ENCODE measurements at regions not wholly inside any gene's neighbourhood (a gene's known extent, or its start where the extent isn't known, plus 50 kb on each side); places are given as distances from the start of the nearest gene placed in this dataset.

DNA sequence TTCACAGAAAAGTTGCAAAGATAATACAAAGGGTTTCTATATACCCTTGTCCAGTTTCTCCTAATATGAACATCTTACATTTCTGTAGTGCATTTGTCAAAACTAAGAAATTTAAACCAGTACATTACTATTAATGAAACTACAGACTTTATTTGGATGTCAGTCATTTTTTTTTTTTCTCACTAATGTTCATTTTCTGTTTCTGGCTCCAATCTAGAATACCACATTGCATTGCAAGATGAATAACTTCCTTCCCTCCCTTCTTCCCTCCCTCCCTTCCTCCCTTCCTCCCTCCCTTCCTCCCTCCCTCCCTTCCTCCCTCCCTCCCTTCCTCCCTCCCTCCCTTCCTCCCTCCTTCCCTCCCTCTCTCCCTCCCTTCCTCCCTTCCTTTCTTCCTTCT lies 509.2 kb upstream of the MCTP2 start:
- DNase-seq (ENCODE audit: low read depth in 2 of 2): no peak

DNA sequence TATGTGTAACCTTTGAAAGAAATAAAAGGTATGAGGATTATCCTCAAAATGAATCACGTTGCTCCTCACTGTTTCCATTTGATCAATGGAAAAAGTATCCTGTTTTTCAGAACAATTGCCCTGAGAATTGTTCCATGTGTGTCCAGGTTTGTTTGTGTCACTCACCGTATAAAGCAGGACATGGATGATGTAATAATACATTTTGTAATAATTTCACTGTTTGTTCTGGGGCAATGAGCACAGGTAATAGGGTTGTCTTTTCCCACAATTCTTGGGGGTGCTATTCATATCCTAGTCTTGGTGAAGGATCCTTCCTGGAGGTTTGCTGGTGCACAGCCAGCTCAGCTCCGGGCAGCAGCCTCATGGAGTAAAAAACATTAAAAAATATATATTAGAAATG lies 510.8 kb upstream of the MCTP2 start:
- DNase-seq (ENCODE audit: low read depth in 2 of 2): no peak

DNA sequence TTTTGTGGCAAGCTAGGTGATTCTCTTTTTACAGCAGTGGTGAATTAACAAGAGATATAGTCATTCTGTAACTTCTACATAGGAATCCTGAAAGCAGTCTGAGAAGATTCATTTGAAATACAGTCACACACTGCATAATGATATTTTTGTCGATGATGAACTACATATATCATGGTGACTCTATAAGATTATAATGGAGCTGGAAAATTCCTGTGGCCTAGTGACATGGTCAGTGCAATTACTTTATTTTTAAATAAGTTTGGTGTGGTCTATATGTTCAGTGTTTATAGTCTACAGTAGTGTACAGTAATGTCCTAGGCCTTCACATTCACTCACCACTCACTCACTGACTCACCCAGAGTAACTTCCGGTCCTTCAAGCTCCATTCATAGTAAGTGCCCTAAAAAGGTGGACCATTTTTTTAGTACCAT lies 511.4 kb upstream of the MCTP2 start:
- DNase-seq (ENCODE audit: low read depth in 2 of 2): no peak

DNA sequence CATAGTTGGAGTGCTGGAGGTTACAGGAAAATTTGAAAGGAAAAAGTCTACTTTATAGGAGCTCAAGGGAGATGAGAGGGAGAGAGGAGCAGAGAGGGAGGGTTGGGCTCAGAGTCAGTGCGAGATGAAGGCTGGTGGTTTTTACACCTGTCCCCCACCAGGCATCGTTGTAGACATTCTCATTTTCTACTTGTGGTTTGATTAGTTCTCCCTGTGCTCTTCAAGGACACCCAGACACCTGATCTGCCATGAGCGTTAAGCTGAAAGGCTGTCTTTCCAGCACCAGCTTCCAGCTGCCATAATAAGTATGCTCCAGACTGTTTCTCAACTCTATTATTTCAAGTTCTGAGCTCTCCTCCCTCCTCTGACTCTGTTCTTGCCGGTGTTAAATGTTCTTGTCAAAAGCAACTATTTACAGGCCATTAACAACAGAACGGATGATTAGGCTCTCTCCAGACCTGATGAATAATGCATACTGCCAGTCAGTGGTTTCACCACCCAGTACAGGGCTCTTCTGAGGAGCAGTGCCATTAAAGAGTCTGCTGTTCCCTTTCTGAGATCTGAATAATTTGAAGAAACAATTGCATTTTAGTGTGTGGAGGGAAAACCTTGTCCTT lies 514.6 kb upstream of the MCTP2 start:
- no peak for DNase-seq (ENCODE audit: low read depth in 2 of 2)

DNA sequence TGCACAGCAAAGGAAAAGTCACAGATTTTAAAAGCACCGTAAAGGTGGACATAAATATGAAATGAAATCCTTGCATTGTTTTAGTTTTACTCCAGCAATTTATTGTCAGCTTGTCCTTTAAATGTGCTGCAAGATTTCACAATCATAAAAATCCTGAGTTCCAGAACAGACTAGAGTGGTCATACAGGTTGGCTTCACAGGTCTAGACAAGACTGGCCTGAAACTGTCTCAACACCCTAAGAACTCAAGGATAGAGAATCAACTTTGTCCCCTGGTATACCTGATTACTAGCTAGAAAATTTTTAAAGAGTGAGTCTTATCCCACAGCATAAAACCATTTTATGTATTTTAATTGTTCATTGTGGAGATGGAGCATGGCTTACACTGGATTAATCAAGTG lies 521.7 kb upstream of the MCTP2 start:
- DNase-seq (ENCODE audit: low read depth in 2 of 2): no peak

DNA sequence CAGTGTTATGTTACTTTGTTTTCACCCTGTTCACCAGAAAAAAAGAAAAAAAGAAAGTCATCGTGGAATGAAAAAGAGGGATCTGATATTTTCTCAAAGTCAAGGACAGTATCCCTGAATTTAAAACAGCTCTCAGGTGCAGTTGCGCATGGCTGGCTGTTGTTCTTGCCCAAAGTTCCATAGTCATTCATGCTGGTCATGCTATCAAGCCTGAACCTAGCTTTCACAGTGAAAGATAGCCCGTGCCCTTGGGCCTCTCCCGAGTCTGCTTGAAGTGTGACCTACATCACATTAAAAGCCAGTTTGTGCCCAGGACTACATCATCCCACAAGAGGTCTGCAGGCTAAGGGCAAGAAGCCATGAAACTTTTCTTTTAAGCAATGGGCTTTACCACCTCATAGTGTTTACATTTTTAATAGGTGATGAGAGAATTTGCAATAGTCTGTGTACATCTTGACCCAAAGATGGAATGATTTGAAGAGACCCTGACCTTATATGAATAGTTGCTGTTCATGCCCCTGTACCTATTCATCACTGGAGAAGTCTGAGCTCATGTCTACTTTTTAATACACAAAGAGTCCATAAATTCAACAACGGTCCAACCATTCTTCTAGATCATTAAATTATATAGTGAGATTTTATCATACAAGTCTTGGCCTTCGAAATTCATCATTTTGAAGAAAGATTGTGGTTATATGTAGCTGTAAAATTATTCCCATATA lies 522.5 kb upstream of the MCTP2 start:
- DNase-seq (ENCODE audit: low read depth in 2 of 2): no peak

DNA sequence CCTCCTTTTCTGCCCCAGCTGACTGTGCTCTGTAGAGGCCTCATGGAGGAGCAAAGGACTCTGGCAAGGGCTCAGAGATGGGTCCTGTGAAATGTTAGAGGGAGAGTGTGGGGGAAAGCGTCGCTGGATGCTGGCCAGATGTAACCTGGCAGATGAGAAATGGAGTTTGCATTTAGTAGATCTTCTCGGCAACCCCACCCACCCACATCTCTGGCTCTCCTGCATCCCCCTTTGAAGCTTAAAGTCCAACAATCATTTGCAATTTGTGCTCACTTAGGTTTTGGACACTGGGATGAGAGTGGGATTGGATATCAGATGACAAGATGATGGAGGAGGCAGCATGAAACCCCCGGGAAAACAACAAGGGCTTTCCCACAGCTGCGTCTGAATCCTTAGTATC lies 523.6 kb upstream of the MCTP2 start:
- no peak for DNase-seq (ENCODE audit: low read depth in 2 of 2)

DNA sequence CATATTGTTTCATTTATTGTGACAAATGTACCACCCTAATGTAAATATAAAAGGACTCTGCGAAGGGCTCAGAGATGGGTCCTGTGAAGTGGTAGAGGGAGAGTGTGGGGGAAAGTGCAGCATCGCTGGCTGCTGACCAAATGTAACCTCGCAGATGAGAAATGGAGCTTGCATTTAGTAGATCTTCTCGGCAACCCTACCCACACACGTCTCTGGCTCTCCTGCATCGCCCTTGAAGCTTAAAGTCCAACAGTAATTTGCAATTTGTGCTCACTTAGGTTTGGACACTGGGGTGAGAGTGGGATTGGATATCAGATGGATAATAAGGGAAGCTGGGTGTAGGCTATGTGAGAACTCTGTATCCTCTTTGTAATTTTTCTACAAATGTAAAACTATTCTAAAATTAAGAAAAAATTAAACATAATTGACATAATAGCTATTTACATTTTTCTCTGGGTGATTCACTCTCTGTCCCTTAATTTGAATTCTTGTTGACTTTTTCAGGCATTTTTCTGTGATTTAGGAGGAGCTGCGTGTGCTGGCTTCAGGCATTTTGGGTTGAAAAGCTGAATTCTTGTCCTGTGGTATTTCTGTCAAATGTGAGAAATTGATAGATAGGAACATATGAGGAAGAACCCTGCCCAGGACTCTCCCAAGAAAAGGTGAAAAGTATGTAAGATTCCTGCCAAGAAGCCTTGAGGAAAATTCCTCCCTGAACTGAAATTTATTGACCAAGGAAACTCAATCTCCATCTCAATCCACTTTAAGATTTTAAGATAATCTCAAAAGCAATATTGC lies 524.7 kb upstream of the MCTP2 start:
- DNase-seq (ENCODE audit: low read depth in 2 of 2): no peak

DNA sequence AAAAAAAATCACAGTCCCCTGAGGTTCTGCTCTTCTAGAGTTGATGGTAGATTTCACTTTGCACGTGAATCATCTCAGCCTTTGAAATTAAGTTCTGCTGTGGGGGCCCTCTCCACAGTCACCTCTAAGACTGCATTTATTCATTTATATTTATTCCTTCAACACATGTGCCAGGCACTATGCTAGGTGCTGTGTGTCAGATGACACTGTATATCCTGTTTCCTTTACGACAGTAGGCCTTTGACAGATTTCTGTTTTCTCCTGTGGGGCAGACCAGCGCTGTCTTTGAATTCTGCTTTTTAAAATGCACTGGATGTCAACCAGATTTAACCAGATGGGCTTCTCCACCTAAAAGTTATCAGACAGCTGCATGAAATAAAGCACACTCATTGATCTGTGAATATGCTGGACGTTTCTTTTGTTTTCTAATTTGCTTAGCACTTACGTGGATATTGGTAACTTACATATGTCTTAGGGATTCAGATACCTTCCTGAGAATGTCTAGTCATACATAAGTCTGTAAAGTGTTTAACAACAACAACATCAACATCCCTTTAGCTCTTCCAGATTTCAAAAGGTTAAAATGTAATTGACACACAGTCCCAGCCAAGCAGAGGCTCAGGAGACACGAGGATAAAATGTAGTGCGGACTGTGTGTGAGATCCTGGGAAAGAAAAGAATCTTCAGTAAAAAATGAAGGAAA lies 525.5 kb upstream of the MCTP2 start:
- no peak for DNase-seq (ENCODE audit: low read depth in 2 of 2)

DNA sequence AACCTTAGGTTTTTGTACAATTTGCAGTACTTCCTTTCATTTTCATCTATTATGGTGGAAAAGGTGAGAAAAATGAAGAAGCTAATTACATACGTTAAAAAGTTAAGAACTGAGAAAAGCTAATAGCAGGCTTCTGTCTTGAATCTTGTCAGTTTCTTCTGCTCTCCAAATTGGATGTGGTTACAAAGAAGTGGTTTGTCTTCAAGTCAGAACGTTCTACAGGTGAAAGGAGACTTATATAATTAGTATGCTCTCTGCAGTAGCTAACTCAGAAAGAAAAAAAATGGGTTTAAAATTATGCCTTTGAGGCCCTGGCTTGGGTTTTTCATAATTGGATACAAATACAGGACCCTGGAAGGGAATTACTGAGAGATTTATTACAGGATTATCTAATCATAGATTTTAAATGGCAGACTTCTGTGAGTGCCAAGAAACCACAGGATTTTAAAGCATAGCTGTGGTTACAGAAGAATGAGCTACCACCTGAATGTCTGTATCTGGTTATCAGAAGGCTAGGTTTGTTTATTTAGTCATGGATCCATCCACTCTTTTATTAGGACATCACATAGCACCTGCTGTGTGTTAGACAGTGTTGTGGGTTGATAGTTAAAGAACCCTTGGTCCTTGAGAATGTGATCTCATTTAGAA lies 528.1 kb upstream of the MCTP2 start:
- no peak for DNase-seq (ENCODE audit: low read depth in 2 of 2)

DNA sequence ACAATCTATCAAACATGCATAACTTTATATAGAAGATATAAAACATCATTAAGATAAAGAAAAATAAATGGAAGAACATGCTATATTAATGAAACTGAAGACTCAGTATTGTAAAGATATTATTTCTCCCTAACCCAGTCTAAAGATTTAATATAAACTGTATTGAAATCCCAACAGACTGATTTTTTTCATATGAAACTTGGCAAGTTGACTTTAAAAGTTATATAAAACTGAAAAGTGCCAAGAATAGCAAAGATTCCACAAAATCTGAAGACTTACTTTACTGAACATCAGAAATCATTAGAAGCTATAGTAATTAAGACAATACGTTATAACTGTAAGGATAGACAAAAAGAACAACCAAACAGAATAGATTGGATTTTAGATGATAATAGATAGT lies 531.3 kb upstream of the MCTP2 start:
- no peak for DNase-seq (ENCODE audit: low read depth in 2 of 2)

DNA sequence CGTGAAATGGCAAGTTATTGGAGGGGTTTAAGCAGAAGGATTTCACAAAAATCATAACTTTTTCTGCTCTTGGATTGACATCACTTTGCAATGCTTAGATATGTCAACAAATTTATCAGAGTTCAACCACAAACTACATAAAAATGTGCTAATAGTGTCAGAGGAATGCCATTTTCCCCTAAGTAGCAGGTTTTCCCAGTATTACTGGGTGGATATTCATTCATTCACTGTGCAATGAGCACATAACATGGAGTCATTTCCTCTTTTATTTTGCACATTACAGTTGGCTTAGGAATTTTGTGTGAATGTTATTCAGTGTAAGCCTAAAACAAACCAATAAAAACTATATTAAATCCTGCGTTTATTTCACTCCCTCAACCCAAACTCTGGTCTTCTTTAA lies 537.3 kb upstream of the MCTP2 start:
- no peak for DNase-seq (ENCODE audit: low read depth in 2 of 2)

DNA sequence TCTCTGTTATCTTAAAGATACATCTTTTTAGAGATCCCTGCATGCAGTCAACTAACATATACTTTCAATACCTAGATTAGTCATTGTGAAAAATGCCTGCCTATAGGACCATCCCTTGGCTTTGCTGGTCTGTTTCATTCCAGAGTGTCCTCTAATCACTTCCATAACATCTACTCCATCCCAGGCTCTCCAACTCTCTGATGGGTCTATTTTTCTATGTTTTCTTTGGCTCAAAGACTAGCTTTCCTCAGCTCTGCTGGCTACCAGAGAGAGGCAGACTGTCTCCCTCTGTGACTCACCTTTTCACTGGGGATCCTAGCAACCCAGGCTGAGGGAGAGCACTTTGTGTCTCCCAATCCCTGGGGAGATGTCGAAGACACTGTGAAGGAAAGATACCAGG lies 547.7 kb upstream of the MCTP2 start:
- DNase-seq (ENCODE audit: low read depth in 2 of 2): no peak

DNA sequence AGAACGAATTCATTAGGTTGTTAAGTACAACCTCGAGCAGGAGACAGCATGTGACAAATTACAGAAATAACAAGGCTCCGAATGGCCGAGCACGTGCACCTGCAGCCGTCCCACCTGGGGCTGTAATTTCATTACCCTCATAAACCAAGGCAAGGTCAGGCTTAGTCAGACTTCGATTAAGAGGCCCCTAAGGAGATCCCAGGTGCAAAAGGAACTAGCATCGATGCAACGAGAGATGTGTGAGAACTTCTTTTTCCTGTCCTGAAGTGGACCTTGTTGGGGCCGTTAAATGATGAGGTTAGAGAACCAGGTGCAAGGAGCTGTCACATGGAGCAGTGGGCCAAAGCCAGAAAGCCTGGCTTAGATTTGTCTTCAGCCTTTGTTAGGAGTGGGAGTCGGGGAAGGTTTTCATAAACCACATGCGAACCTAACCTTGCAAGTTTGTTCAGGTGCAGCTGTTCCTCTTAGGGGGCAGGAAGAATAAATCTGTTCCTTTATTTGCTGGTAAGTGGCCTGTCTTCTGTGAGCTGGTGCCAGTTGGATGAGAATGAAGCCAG lies 559.9 kb upstream of the MCTP2 start:
- no peak for DNase-seq (ENCODE audit: low read depth in 2 of 2)

DNA sequence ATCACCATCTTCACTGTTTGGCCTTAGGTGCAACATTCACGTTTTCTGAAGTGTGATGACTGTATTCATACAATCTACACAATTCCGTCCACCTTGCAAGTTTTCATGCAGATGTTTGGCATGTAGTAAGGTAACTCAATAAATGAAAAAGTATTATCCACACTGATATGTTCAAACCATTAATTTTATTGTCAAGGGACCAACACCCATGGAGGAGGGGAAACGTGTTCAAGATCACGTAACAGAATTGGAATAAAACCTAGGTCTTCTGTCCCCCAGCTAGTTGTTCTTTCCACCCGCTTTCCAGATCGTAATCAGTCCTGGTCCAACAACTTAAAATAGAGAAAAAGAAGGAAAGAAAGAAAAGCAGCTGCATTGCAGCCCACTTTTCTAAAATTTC lies 560.4 kb upstream of the MCTP2 start:
- DNase-seq (ENCODE audit: low read depth in 2 of 2): no peak

DNA sequence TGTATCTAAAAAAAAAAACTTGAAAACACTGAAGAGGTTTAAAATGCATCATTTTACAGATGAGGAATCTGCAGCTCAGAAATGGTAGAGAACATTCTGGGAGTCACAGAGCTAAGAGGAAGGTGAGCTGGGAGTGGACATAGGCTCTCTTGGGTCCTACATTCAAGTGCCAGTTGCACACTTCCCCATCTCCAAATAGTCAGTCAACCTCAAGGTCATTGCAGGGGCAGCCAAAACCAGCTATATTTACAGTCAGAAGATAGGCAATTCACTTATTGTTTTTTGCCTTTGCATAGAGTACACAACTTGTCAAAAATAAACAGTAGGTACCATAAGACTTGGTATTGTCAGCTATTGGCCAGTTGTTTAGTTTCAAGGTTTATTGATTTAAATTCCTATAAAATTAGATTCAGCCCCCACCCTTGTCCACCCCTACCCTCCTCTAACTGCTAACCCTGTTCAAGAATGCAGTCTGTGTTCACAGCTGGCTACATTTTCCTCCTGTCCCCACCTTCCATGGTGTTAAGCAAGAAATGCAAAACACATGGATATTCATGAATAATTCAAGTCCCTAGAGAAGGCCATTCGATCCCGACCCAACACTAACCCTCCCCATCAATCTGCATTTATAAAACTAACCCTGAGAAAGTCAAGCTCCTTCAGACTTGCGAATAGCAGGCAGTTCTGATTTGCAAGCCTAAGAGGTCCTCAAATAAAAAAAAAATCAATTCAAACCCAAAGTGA lies 567.0 kb upstream of the MCTP2 start:
- DNase-seq (ENCODE audit: low read depth in 2 of 2): no peak

DNA sequence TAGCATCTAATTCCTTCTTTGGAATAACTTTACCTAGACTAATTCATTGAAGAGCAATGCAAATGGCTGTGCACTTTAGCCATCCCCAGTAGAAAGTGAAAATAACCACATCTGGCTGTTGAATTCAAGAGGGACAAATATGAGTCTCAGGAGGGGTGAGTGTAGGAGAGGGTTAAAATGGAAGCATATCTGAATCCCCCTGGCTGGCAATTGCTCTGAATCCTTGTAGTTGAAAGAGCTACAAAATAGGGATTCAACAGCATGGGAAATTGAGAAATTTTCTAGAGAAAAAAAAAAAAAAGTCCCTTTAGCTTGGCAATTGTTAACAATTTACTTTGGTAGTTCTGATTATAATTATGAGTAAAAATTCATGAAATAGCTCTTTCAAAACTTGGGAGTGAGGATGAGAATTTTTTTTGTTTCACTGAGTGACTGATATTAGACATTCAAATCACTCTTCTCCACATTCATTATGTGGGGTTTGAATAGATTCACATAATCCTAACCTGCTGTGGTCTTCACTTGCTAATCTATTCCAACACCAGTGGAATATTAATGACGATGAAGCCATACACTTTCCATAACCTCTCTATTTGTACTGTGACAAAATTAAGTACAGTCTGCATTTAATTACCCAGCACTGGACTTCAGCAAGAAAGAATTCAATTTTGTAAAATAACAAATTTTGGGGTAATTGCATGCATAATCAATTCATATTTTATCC lies 569.0 kb upstream of the MCTP2 start:
- no peak for DNase-seq (ENCODE audit: low read depth in 2 of 2)

DNA sequence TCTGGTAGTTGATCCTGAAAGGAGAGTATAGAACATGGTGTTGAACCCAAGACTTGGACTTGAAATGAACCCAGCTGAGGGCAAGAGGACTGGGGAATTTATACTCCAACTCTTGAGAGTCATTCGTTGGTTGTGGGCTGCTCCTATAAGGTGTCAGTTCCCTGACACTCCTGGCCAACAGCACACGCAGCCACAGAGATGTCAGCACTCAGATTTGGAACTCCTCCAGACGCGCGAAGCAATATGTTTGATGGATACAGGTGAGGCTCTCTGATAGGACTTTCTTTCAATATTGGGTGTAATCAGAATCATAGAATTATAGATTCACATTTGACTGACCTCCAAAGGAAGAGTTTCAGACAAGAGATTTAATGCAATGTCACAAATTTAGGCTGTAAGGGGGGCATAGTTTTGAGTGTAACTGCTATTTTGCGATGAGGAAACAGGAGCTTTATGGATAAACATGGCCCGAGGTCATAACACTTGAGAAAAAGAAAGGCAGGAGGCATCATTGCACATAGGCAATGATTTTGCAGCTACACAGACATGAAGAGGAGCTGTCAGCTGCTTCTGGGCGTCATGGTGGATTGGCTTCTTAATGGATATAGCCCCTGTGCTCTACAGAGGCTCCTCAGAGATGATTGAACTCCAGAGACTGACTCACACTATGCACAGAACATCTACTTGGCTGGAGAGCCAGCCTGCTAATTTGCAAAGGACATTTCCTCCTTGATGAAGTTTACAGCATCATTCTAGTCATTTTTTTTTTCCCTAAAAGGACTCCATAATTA lies 569.2 kb upstream of the RGMA start:
- no peak for DNase-seq (ENCODE audit: low read depth in 2 of 2)

DNA sequence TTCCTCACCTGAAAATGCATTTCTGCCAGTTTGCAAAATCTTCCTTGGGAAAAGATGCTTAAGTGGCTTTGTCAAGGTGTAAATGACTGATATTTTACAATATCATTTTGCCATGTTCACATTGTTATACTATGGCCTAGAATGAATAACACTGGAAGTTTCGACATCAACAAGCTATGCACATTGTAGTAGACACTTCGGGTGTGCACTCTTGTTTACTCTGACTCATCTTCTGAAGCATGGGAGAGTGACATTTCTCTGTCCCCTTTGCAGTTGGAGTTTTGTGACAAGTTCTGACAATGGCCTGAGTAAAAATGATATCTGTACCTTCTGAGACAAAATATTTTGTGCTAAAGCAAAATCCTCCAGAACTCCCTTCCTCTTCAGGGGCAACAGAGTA lies 567.0 kb upstream of the RGMA start:
- DNase-seq (ENCODE audit: low read depth in 2 of 2): no peak

Data from stimulated activated CD4-positive, alpha-beta T cell treated with anti-CD3 and anti-CD28 coated beads, Interleukin-15, amount 100 ng/mL, for 48 hours (primary cell).